GM23338 (cell line): ENCODE measurements at regions not wholly inside any gene's neighbourhood (a gene's known extent, or its start where the extent isn't known, plus 50 kb on each side); places are given as distances from the start of the nearest gene placed in this dataset.

Experiments used
- ATAC-seq: fragments of 200-7000 bp; cut with Tn5 transposase; 3 replicates; pipeline ENCODE4 v1.9.1; 2020
- DNase-seq: peaks from one replicate; pipeline ENCODE4 v3.0.0-alpha.2; 2015; ENCODE audit warnings: low spot score
- H2AFZ ChIP-seq: fragments of 200-600 bp; sonication (generic); 2 replicates; pipeline ENCODE4 v1.8.0; 2016; ENCODE audit warnings: antibody characterized with exemption, mild to moderate bottlenecking, moderate library complexity
- H3F3A ChIP-seq: fragments of 200-600 bp; sonication (generic); replicated peaks from 2 replicates; pipeline ENCODE4 v1.8.0; 2017; ENCODE audit warnings: antibody characterized with exemption, mixed run types, low read depth
- H3K27ac ChIP-seq: fragments of 200-600 bp; sonication (generic); 2 replicates; pipeline ENCODE4 v1.6.1; 2016; ENCODE audit warnings: low read depth
- H3K27me3 ChIP-seq: fragments of 200-600 bp; sonication (generic); 2 replicates; pipeline ENCODE4 v1.8.0; 2016; ENCODE audit warnings: mild to moderate bottlenecking, mixed run types, moderate library complexity; ENCODE audit not compliant: insufficient read depth
- H3K36me3 ChIP-seq: fragments of 200-600 bp; sonication (generic); 2 replicates; pipeline ENCODE4 v1.8.0; 2016; ENCODE audit warnings: mild to moderate bottlenecking; ENCODE audit not compliant: insufficient read depth
- H3K4me1 ChIP-seq: fragments of 200-600 bp; sonication (generic); 2 replicates; pipeline ENCODE4 v1.8.0; 2016; ENCODE audit warnings: mild to moderate bottlenecking, moderate library complexity; ENCODE audit not compliant: insufficient read depth
- H3K4me2 ChIP-seq: fragments of 200-600 bp; sonication (generic); 2 replicates; pipeline ENCODE4 v1.7.1; 2017; ENCODE audit warnings: mixed run types
- H3K4me3 ChIP-seq: fragments of 200-600 bp; sonication (generic); 2 replicates; pipeline ENCODE4 v1.6.1; 2016; ENCODE audit warnings: mixed run types
- H3K79me2 ChIP-seq: fragments of 200-600 bp; sonication (generic); replicated peaks from 2 replicates; pipeline ENCODE4 v1.8.0; 2017; ENCODE audit warnings: mild to moderate bottlenecking; ENCODE audit not compliant: insufficient read depth
- H3K9me2 ChIP-seq: fragments of 200-600 bp; sonication (generic); 2 replicates; pipeline ENCODE4 v1.8.0; 2017; ENCODE audit not compliant: insufficient read depth
- H4K20me1 ChIP-seq: fragments of 200-600 bp; sonication (generic); replicated peaks from 2 replicates; pipeline ENCODE4 v1.8.0; 2017; ENCODE audit warnings: mild to moderate bottlenecking; ENCODE audit not compliant: insufficient read depth
- H3K27ac Mint-ChIP-seq: 2 replicates; pipeline ENCODE4 v1.8.0; 2020; ENCODE audit warnings: inconsistent platforms, mild to moderate bottlenecking, moderate library complexity, mixed read lengths
- H3K27me3 Mint-ChIP-seq: 3 replicates; pipeline ENCODE4 v1.8.0; 2022; ENCODE audit warnings: low read depth, mild to moderate bottlenecking, moderate library complexity, mixed read lengths, inconsistent platforms; ENCODE audit not compliant: insufficient read depth, poor library complexity
- H3K36me3 Mint-ChIP-seq: 3 replicates; pipeline ENCODE4 v1.8.0; 2021; ENCODE audit warnings: low read depth, mild to moderate bottlenecking, inconsistent platforms, moderate library complexity, mixed read lengths
- H3K4me1 Mint-ChIP-seq: 3 replicates; pipeline ENCODE4 v1.8.0; 2020; ENCODE audit warnings: mild to moderate bottlenecking, inconsistent platforms, mixed read lengths
- H3K4me3 Mint-ChIP-seq: 3 replicates; pipeline ENCODE4 v1.8.0; 2021; ENCODE audit warnings: moderate library complexity, mild to moderate bottlenecking, inconsistent platforms, mixed read lengths
- H3K9me3 Mint-ChIP-seq: 3 replicates; pipeline ENCODE4 v1.8.0; 2020; ENCODE audit warnings: moderate library complexity, mild to moderate bottlenecking, inconsistent platforms, mixed read lengths
- TF ChIP-seq, protein P1 (sequence below): IDR thresholded peaks from 2 replicates; pipeline ENCODE4 v1.6.1; 2016; ENCODE audit warnings: antibody characterized with exemption
- TF ChIP-seq, protein P2 (sequence below): IDR thresholded peaks from one replicate; pipeline ENCODE4 v1.6.1; 2018; ENCODE audit warnings: antibody characterized with exemption; ENCODE audit not compliant: unreplicated experiment
- TF ChIP-seq, protein P3 (sequence below): fragments of 250-450 bp; sonication (Bioruptor Pico); IDR thresholded peaks from 2 replicates; pipeline ENCODE4 v1.5.0; 2020; ENCODE audit warnings: mild to moderate bottlenecking, moderate library complexity
- TF ChIP-seq, protein P4 (sequence below), 2 experiments: fragments of 200-600 bp in 1 of 2; sonication (generic) in 1 of 2; conservative IDR thresholded peaks; 2 replicates each; pipeline versions ENCODE4 v1.5.1 to v1.6.1; 2016 to 2017; ENCODE audit warnings: antibody characterized with exemption in 2 of 2, low read depth in 2 of 2, mild to moderate bottlenecking in 2 of 2, moderate library complexity in 1 of 2

DNA sequence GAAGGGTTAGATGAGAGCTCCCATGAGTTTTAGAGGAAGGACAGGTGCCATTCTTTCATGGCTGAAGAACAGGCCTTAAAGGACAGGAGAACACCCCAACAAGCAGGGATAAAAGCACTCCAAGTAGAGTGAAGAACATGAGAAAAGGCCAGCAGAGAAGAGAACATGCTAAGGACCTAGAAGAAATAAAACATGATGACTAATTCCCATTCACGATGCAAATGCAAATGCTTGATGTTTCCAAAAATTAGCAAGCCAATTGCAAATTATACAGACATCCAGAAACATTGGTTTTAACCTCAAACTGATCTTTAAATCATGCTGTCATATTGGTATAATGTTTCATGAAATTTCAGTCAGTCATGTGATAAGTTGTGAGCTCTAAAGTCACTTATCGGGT is 241.7 kb downstream of the CNTN3 start (continued):
- TF ChIP-seq, protein P1, sequence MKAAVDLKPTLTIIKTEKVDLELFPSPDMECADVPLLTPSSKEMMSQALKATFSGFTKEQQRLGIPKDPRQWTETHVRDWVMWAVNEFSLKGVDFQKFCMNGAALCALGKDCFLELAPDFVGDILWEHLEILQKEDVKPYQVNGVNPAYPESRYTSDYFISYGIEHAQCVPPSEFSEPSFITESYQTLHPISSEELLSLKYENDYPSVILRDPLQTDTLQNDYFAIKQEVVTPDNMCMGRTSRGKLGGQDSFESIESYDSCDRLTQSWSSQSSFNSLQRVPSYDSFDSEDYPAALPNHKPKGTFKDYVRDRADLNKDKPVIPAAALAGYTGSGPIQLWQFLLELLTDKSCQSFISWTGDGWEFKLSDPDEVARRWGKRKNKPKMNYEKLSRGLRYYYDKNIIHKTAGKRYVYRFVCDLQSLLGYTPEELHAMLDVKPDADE, result no peak
- TF ChIP-seq, protein P2, sequence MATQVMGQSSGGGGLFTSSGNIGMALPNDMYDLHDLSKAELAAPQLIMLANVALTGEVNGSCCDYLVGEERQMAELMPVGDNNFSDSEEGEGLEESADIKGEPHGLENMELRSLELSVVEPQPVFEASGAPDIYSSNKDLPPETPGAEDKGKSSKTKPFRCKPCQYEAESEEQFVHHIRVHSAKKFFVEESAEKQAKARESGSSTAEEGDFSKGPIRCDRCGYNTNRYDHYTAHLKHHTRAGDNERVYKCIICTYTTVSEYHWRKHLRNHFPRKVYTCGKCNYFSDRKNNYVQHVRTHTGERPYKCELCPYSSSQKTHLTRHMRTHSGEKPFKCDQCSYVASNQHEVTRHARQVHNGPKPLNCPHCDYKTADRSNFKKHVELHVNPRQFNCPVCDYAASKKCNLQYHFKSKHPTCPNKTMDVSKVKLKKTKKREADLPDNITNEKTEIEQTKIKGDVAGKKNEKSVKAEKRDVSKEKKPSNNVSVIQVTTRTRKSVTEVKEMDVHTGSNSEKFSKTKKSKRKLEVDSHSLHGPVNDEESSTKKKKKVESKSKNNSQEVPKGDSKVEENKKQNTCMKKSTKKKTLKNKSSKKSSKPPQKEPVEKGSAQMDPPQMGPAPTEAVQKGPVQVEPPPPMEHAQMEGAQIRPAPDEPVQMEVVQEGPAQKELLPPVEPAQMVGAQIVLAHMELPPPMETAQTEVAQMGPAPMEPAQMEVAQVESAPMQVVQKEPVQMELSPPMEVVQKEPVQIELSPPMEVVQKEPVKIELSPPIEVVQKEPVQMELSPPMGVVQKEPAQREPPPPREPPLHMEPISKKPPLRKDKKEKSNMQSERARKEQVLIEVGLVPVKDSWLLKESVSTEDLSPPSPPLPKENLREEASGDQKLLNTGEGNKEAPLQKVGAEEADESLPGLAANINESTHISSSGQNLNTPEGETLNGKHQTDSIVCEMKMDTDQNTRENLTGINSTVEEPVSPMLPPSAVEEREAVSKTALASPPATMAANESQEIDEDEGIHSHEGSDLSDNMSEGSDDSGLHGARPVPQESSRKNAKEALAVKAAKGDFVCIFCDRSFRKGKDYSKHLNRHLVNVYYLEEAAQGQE, result no peak
- TF ChIP-seq, protein P3, sequence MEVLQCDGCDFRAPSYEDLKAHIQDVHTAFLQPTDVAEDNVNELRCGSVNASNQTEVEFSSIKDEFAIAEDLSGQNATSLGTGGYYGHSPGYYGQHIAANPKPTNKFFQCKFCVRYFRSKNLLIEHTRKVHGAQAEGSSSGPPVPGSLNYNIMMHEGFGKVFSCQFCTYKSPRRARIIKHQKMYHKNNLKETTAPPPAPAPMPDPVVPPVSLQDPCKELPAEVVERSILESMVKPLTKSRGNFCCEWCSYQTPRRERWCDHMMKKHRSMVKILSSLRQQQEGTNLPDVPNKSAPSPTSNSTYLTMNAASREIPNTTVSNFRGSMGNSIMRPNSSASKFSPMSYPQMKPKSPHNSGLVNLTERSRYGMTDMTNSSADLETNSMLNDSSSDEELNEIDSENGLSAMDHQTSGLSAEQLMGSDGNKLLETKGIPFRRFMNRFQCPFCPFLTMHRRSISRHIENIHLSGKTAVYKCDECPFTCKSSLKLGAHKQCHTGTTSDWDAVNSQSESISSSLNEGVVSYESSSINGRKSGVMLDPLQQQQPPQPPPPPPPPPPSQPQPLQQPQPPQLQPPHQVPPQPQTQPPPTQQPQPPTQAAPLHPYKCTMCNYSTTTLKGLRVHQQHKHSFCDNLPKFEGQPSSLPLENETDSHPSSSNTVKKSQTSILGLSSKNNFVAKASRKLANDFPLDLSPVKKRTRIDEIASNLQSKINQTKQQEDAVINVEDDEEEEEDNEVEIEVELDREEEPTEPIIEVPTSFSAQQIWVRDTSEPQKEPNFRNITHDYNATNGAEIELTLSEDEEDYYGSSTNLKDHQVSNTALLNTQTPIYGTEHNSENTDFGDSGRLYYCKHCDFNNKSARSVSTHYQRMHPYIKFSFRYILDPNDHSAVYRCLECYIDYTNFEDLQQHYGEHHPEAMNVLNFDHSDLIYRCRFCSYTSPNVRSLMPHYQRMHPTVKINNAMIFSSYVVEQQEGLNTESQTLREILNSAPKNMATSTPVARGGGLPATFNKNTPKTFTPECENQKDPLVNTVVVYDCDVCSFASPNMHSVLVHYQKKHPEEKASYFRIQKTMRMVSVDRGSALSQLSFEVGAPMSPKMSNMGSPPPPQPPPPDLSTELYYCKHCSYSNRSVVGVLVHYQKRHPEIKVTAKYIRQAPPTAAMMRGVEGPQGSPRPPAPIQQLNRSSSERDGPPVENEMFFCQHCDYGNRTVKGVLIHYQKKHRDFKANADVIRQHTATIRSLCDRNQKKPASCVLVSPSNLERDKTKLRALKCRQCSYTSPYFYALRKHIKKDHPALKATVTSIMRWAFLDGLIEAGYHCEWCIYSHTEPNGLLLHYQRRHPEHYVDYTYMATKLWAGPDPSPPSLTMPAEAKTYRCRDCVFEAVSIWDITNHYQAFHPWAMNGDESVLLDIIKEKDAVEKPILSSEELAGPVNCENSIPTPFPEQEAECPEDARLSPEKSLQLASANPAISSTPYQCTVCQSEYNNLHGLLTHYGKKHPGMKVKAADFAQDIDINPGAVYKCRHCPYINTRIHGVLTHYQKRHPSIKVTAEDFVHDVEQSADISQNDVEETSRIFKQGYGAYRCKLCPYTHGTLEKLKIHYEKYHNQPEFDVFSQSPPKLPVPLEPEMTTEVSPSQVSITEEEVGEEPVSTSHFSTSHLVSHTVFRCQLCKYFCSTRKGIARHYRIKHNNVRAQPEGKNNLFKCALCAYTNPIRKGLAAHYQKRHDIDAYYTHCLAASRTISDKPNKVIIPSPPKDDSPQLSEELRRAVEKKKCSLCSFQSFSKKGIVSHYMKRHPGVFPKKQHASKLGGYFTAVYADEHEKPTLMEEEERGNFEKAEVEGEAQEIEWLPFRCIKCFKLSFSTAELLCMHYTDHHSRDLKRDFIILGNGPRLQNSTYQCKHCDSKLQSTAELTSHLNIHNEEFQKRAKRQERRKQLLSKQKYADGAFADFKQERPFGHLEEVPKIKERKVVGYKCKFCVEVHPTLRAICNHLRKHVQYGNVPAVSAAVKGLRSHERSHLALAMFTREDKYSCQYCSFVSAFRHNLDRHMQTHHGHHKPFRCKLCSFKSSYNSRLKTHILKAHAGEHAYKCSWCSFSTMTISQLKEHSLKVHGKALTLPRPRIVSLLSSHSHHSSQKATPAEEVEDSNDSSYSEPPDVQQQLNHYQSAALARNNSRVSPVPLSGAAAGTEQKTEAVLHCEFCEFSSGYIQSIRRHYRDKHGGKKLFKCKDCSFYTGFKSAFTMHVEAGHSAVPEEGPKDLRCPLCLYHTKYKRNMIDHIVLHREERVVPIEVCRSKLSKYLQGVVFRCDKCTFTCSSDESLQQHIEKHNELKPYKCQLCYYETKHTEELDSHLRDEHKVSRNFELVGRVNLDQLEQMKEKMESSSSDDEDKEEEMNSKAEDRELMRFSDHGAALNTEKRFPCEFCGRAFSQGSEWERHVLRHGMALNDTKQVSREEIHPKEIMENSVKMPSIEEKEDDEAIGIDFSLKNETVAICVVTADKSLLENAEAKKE, result no peak

DNA sequence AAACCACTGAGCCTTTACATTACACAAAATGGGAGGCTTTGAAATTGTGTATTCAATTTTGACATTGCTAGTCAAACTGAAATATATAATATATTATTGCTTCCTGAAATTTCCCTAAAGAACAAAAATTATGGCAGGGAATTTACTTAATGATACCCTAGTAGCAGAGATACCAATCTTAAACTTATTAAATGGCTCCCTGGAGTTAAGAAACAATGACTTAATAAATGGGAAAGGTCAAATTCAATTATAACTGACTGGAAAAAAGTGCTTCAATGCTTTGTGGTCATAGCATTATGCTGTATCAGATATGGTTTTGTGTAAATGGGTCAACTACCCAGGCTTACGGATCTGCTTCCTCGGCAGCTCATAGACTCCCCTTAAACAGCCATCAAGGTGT is 244.1 kb downstream of the CNTN3 start:
- no peaks in the 10 kb centered on the region for H3K36me3 ChIP-seq
- no peak overlapping the region for H3K4me3 ChIP-seq
- H3K4me2 ChIP-seq, result no peak overlapping the region
- Mint-ChIP-seq H3K4me1 (peaks cover 4% of the 10 kb centered on the region), H3K4me3 (no peak overlapping the region), H3K36me3 (no peaks in the 10 kb centered on the region), H3K27me3 (no peaks in the 10 kb centered on the region), H3K9me3 (no peaks in the 10 kb centered on the region; the same call in 2 of the 3 replicates), H3K27ac (no peak overlapping the region)
- H3K79me2 ChIP-seq, result no peaks in the 10 kb centered on the region
- H3K27ac ChIP-seq, result no peak overlapping the region
- no peaks in the 10 kb centered on the region for H3K27me3 ChIP-seq
- ATAC-seq, result no peak
- no peaks in the 10 kb centered on the region for H3K4me1 ChIP-seq
- H3K9me2 ChIP-seq, result no peaks in the 10 kb centered on the region; the same call in 1 of the 2 replicates
- no peaks in the 10 kb centered on the region for H3F3A ChIP-seq
- H4K20me1 ChIP-seq, result no peaks in the 10 kb centered on the region
- DNase-seq, result no peak
- H2AFZ ChIP-seq, result no peak overlapping the region
- TF ChIP-seq, protein P4, sequence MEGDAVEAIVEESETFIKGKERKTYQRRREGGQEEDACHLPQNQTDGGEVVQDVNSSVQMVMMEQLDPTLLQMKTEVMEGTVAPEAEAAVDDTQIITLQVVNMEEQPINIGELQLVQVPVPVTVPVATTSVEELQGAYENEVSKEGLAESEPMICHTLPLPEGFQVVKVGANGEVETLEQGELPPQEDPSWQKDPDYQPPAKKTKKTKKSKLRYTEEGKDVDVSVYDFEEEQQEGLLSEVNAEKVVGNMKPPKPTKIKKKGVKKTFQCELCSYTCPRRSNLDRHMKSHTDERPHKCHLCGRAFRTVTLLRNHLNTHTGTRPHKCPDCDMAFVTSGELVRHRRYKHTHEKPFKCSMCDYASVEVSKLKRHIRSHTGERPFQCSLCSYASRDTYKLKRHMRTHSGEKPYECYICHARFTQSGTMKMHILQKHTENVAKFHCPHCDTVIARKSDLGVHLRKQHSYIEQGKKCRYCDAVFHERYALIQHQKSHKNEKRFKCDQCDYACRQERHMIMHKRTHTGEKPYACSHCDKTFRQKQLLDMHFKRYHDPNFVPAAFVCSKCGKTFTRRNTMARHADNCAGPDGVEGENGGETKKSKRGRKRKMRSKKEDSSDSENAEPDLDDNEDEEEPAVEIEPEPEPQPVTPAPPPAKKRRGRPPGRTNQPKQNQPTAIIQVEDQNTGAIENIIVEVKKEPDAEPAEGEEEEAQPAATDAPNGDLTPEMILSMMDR (conservative IDR thresholded peaks at IDR 0.05; ENCODE audit: low read depth in 2 of 2), result no peak
